Myocyte (in vitro differentiated cells): ENCODE measurements at regions not wholly inside any gene's neighbourhood (a gene's known extent, or its start where the extent isn't known, plus 50 kb on each side); places are given as distances from the start of the nearest gene placed in this dataset.

Experiments
- DNase-seq: peaks from one replicate; pipeline ENCODE4 v3.0.0-alpha.2; 2012; ENCODE audit warnings: low read depth

- no peak for DNase-seq
Observed at GRCh38 chr2:234130777-234131181, 80.3 kb downstream of the SPP2 start.

- no peak for DNase-seq
Observed at GRCh38 chr2:234128606-234129005, 78.1 kb downstream of the SPP2 start.
